Progenitor cell of endocrine pancreas (in vitro differentiated cells): ENCODE measurements at regions not wholly inside any gene's neighbourhood (a gene's known extent, or its start where the extent isn't known, plus 50 kb on each side); places are given as distances from the start of the nearest gene placed in this dataset.

Source experiments
- DNase-seq: peaks from one replicate; pipeline ENCODE4 v3.0.0; 2021; ENCODE audit warnings: low spot score; ENCODE audit not compliant: unreplicated experiment
- H3K27ac Mint-ChIP-seq: 2 replicates; pipeline ENCODE4 v1.8.0; 2021; ENCODE audit warnings: mild to moderate bottlenecking, moderate library complexity, mixed read lengths
- H3K27me3 Mint-ChIP-seq: 2 replicates; pipeline ENCODE4 v1.8.0; 2021; ENCODE audit warnings: mixed read lengths
- H3K36me3 Mint-ChIP-seq: 2 replicates; pipeline ENCODE4 v1.8.0; 2022; ENCODE audit warnings: mixed read lengths; ENCODE audit not compliant: insufficient read depth
- H3K4me1 Mint-ChIP-seq: 2 replicates; pipeline ENCODE4 v1.8.0; 2021; ENCODE audit warnings: low read depth, mixed read lengths
- H3K4me3 Mint-ChIP-seq: 2 replicates; pipeline ENCODE4 v1.8.0; 2021; ENCODE audit warnings: low read depth, mild to moderate bottlenecking, moderate library complexity, mixed read lengths
- H3K9me3 Mint-ChIP-seq: 2 replicates; pipeline ENCODE4 v1.8.0; 2021; ENCODE audit warnings: low read depth, mixed read lengths
- TF ChIP-seq, protein P1 (sequence below): fragments of 200-600 bp; sonication (generic); IDR thresholded peaks from one replicate; pipeline ENCODE4 v1.5.0; 2021; ENCODE audit warnings: antibody characterized with exemption, mild to moderate bottlenecking; ENCODE audit not compliant: unreplicated experiment

GRCh38 chr4:96763546-96763945 lies 923.7 kb downstream of the PDHA2 start:
- no peak overlapping the region for H3K27ac Mint-ChIP-seq
- no peak for DNase-seq
- H3K9me3 Mint-ChIP-seq: peaks cover 4% of the 10 kb centered on the region
- no peak overlapping the region for H3K4me3 Mint-ChIP-seq
- H3K4me1 Mint-ChIP-seq: no peaks in the 10 kb centered on the region
- H3K36me3 Mint-ChIP-seq: no peaks in the 10 kb centered on the region
- H3K27me3 Mint-ChIP-seq: no peaks in the 10 kb centered on the region
- TF ChIP-seq, protein P1, sequence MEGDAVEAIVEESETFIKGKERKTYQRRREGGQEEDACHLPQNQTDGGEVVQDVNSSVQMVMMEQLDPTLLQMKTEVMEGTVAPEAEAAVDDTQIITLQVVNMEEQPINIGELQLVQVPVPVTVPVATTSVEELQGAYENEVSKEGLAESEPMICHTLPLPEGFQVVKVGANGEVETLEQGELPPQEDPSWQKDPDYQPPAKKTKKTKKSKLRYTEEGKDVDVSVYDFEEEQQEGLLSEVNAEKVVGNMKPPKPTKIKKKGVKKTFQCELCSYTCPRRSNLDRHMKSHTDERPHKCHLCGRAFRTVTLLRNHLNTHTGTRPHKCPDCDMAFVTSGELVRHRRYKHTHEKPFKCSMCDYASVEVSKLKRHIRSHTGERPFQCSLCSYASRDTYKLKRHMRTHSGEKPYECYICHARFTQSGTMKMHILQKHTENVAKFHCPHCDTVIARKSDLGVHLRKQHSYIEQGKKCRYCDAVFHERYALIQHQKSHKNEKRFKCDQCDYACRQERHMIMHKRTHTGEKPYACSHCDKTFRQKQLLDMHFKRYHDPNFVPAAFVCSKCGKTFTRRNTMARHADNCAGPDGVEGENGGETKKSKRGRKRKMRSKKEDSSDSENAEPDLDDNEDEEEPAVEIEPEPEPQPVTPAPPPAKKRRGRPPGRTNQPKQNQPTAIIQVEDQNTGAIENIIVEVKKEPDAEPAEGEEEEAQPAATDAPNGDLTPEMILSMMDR: no peak

- H3K27me3 Mint-ChIP-seq: no peaks in the 10 kb centered on the region
- TF ChIP-seq, protein P1: no peak
- no peak overlapping the region for H3K4me3 Mint-ChIP-seq
- DNase-seq: no peak
- H3K27ac Mint-ChIP-seq: no peak overlapping the region
- no peaks in the 10 kb centered on the region for H3K36me3 Mint-ChIP-seq
- no peaks in the 10 kb centered on the region for H3K4me1 Mint-ChIP-seq
- peaks cover 7% of the 10 kb centered on the region for H3K9me3 Mint-ChIP-seq
Measured at GRCh38 chr4:96766359-96766758, 926.5 kb downstream of the PDHA2 start.

DNA sequence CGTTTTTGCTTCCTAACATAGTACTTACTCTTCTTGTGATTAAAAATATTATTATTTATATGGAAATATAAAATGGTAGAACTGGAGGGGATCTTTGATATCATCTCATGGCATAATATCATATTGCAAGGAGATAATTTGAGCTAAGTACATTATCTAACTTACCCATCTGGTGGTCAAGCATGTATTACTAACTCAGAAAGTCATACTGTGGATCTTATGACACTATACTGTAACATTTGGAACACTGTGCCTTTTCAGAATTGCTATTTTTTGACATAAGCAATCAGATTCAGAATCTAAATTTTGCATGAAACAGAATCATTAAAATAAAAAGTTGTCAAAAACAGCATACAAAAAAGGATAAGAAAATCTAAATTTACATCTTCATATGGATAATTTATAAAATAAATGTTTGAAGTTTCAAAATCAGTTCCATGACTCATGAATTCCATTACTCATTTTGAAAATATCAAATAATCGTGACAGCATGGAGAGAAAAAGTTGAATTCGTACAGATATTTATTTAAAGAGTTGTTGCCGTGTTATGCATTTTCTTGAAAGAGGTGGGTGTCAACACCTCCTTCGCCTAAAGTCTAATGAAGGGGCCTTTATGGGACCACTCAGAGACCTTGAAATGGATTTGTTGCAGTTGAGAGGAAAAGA lies 928.1 kb downstream of the PDHA2 start:
- Mint-ChIP-seq H3K27me3 (no peaks in the 10 kb centered on the region), H3K4me3 (no peak overlapping the region), H3K4me1 (no peaks in the 10 kb centered on the region), H3K9me3 (peaks cover 3% of the 10 kb centered on the region), H3K27ac (no peak overlapping the region), H3K36me3 (no peaks in the 10 kb centered on the region)
- no peak for DNase-seq
- TF ChIP-seq, protein P1: no peak

DNA sequence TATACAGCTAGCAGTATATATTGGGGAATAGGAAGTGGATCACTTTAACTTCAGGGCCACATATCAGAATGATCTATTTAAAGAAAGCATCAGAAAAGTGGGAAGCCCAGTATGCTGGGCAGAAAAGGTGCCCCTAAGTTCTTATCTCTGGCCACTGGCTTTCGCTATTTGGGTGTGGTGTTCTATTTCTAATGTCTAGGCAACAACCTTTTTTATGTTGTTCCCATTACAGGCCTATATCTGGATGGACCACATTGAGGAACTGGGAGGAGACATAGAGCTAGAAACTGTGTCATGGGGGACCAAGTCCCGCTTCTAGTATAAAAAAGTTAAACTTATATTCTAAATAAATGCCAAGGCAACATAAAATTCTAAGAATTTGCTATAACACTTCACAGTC lies 935.6 kb downstream of the PDHA2 start:
- no peak for DNase-seq
- Mint-ChIP-seq H3K27me3 (no peaks in the 10 kb centered on the region), H3K9me3 (no peaks in the 10 kb centered on the region), H3K36me3 (no peaks in the 10 kb centered on the region), H3K27ac (no peak overlapping the region), H3K4me3 (no peak overlapping the region), H3K4me1 (no peaks in the 10 kb centered on the region)
- TF ChIP-seq, protein P1: no peak

- no peak overlapping the region for H3K27ac Mint-ChIP-seq
- no peak overlapping the region for H3K4me3 Mint-ChIP-seq
- DNase-seq: no peak
- H3K4me1 Mint-ChIP-seq: no peaks in the 10 kb centered on the region
- no peaks in the 10 kb centered on the region for H3K27me3 Mint-ChIP-seq
- TF ChIP-seq, protein P1: no peak
- no peaks in the 10 kb centered on the region for H3K36me3 Mint-ChIP-seq
- no peaks in the 10 kb centered on the region for H3K9me3 Mint-ChIP-seq
Measured at GRCh38 chr4:96776920-96777527, 937.1 kb downstream of the PDHA2 start.
